PFSK-1 (cell line): ENCODE measurements at regions not wholly inside any gene's neighbourhood (a gene's known extent, or its start where the extent isn't known, plus 50 kb on each side); places are given as distances from the start of the nearest gene placed in this dataset.

Experiments
- FOXP2 ChIP-seq: optimal IDR thresholded peaks from 2 replicates; pipeline ENCODE3; 2011; ENCODE audit warnings: borderline replicate concordance, control low read depth, inconsistent platforms; ENCODE audit not compliant: insufficient read depth; ENCODE audit errors: extremely low read length, extremely low read depth
- POLR2AphosphoS5 ChIP-seq: IDR thresholded peaks from 2 replicates; pipeline ENCODE4 v1.6.1; 2012; ENCODE audit warnings: low read depth, mild to moderate bottlenecking, control low read depth, low read length, moderate library complexity
- REST ChIP-seq, 2 experiments: IDR thresholded peaks; 2 replicates each; pipeline versions ENCODE4 v1.6.1 to v1.8.0; 2011 to 2012; ENCODE audit warnings: low read depth in 2 of 2, low read length in 2 of 2, control low read depth in 1 of 2, inconsistent platforms in 1 of 2, mild to moderate bottlenecking in 1 of 2, moderate library complexity in 1 of 2; ENCODE audit not compliant: insufficient read depth in 1 of 2
- SIN3A ChIP-seq: IDR thresholded peaks from 2 replicates; pipeline ENCODE4 v1.6.1; 2012; ENCODE audit warnings: mild to moderate bottlenecking, low read length, moderate library complexity, borderline replicate concordance; ENCODE audit not compliant: insufficient read depth
- TAF1 ChIP-seq: IDR thresholded peaks from 2 replicates; pipeline ENCODE4 v1.6.1; 2012; ENCODE audit warnings: low read length, control low read depth, borderline replicate concordance; ENCODE audit not compliant: insufficient read depth

GRCh38 chr4:111128327-111128726, 505.4 kb upstream of the PITX2 start:
- TF ChIP-seq POLR2AphosphoS5 (no peak), REST (IDR thresholded peaks at IDR 0.05; ENCODE audit: insufficient read depth in 1 of 2, low read depth in 2 of 2, low read length in 2 of 2) (no peak), SIN3A (no peak), TAF1 (no peak), FOXP2 (no peak)

- TF ChIP-seq TAF1 = no peak
- no peak for TF ChIP-seq FOXP2
- TF ChIP-seq POLR2AphosphoS5 = no peak
- TF ChIP-seq REST (IDR thresholded peaks at IDR 0.05; ENCODE audit: insufficient read depth in 1 of 2, low read depth in 2 of 2, low read length in 2 of 2) = no peak
- no peak for TF ChIP-seq SIN3A
These were observed 513.6 kb upstream of the PITX2 start for GRCh38 chr4:111136438-111136837.

GRCh38 chr4:111136967-111137366, 514.1 kb upstream of the PITX2 start:
- no peak for TF ChIP-seq FOXP2

GRCh38 chr4:111143510-111143909, 520.6 kb upstream of the PITX2 start:
- TF ChIP-seq SIN3A (no peak), TAF1 (no peak), REST (IDR thresholded peaks at IDR 0.05; ENCODE audit: insufficient read depth in 1 of 2, low read depth in 2 of 2, low read length in 2 of 2) (no peak), POLR2AphosphoS5 (no peak), FOXP2 (no peak)

GRCh38 chr4:111154934-111155333, 532.1 kb upstream of the PITX2 start:
- TF ChIP-seq REST (IDR thresholded peaks at IDR 0.05; ENCODE audit: insufficient read depth in 1 of 2, low read depth in 2 of 2, low read length in 2 of 2) (no peak), FOXP2 (no peak), SIN3A (no peak), TAF1 (no peak), POLR2AphosphoS5 (no peak)
